SK-N-SH (cell line): ENCODE measurements at regions not wholly inside any gene's neighbourhood (a gene's known extent, or its start where the extent isn't known, plus 50 kb on each side); places are given as distances from the start of the nearest gene placed in this dataset.
A peak's percentile ranks its signal among the peaks of the same experiment; 100 is the strongest.

Experiments used
- CTCF ChIA-PET: fragments of 300-600, 350-600 bp; formaldehyde crosslinking; extraction: SDS; loops from one replicate; lab custom pipeline; 2021; lab: Yijun Ruan, JAX
- POLR2A ChIA-PET: fragments of 350-600 bp; sonication (Branson Sonifier 250); formaldehyde crosslinking; extraction: SDS; loops from one replicate; lab custom pipeline; 2020; ENCODE audit warnings: antibody characterized with exemption, inconsistent platforms; lab: Yijun Ruan, JAX
- DNase-seq: peaks from one replicate; pipeline ENCODE4 v3.0.0; 2012
- H2AFZ ChIP-seq: fragments of 200-600 bp; sonication (generic); 2 replicates; pipeline ENCODE4 v1.8.1; 2016; ENCODE audit warnings: antibody characterized with exemption, mild to moderate bottlenecking, low read depth
- H3F3A ChIP-seq: fragments of 200-600 bp; sonication (generic); replicated peaks from 2 replicates; pipeline ENCODE3; 2016; ENCODE audit warnings: antibody characterized with exemption, mild to moderate bottlenecking; ENCODE audit not compliant: insufficient read depth
- H3K27ac ChIP-seq, 2 experiments: fragments of 200-500 bp in 1 of 2; fragments of 200-600 bp in 1 of 2; sonication (Bioruptor generic) in 1 of 2; sonication (generic), shearing (Covaris generic) in 1 of 2; 2 replicates each; pipeline versions ENCODE4 v1.5.1 to v1.6.1; 2014 to 2016; ENCODE audit warnings: low read depth in 2 of 2, inconsistent platforms in 1 of 2, low read length in 1 of 2, mild to moderate bottlenecking in 1 of 2, mixed read lengths in 1 of 2
- H3K27me3 ChIP-seq: fragments of 200-600 bp; sonication (generic), shearing (Covaris generic); 2 replicates; pipeline ENCODE4 v1.6.1; 2016; ENCODE audit warnings: mixed run types; ENCODE audit not compliant: insufficient read depth
- H3K36me3 ChIP-seq, 2 experiments: fragments of 200-500 bp in 1 of 2; fragments of 200-600 bp in 1 of 2; sonication (Bioruptor generic) in 1 of 2; sonication (generic) in 1 of 2; replicated peaks in 1 of 2; 2 replicates each; pipeline versions ENCODE3 to v1.5.1; 2014 to 2016; ENCODE audit warnings: low read length in 1 of 2, mild to moderate bottlenecking in 1 of 2; ENCODE audit not compliant: insufficient read depth in 2 of 2, control insufficient read depth in 1 of 2
- H3K4me1 ChIP-seq, 2 experiments: fragments of 200-500 bp in 1 of 2; fragments of 200-600 bp in 1 of 2; sonication (Bioruptor generic) in 1 of 2; sonication (generic), shearing (Covaris generic) in 1 of 2; 2 replicates each; pipeline versions ENCODE4 v1.5.1 to v1.6.1; 2014 to 2016; ENCODE audit warnings: low read depth in 1 of 2, low read length in 1 of 2, mixed run types in 1 of 2; ENCODE audit not compliant: insufficient read depth in 2 of 2, control insufficient read depth in 1 of 2
- H3K4me2 ChIP-seq: fragments of 200-600 bp; sonication (generic), shearing (Covaris generic); 2 replicates; pipeline ENCODE4 v1.6.1; 2017; ENCODE audit warnings: mixed run types
- H3K4me3 ChIP-seq, 2 experiments: fragments of 200-500 bp in 1 of 2; fragments of 200-600 bp in 1 of 2; sonication (Bioruptor generic) in 1 of 2; sonication (generic), shearing (Covaris generic) in 1 of 2; 2 replicates each; pipeline versions ENCODE4 v1.5.1 to v1.8.1; 2014 to 2016; ENCODE audit warnings: low read depth in 2 of 2, inconsistent platforms in 1 of 2, low read length in 1 of 2, mild to moderate bottlenecking in 1 of 2, mixed read lengths in 1 of 2, moderate library complexity in 1 of 2
- H3K79me2 ChIP-seq: fragments of 200-600 bp; sonication (generic); 2 replicates; pipeline ENCODE4 v1.8.1; 2017; ENCODE audit warnings: mild to moderate bottlenecking; ENCODE audit not compliant: insufficient read depth
- H3K9ac ChIP-seq: fragments of 200-600 bp; sonication (generic); 2 replicates; pipeline ENCODE4 v1.6.1; 2017; ENCODE audit warnings: mixed run types
- H3K9me2 ChIP-seq: fragments of 200-600 bp; sonication (generic); 2 replicates; pipeline ENCODE4 v1.6.1; 2017; ENCODE audit warnings: mixed run types
- H3K9me3 ChIP-seq: fragments of 200-600 bp; sonication (generic); 2 replicates; pipeline ENCODE4 v1.6.1; 2017; ENCODE audit warnings: mixed run types, mild to moderate bottlenecking, moderate library complexity
- H4K20me1 ChIP-seq: fragments of 200-600 bp; sonication (generic); 2 replicates; pipeline ENCODE4 v1.6.1; 2017; ENCODE audit warnings: mild to moderate bottlenecking, mixed run types; ENCODE audit not compliant: insufficient read depth
- CHD2 ChIP-seq: fragments of 150-350 bp; IDR thresholded peaks from 2 replicates; pipeline ENCODE4 v1.6.1; 2018; ENCODE audit warnings: low read length; ENCODE audit not compliant: partially characterized antibody
- EP300 ChIP-seq, 2 experiments: IDR thresholded peaks; 2 replicates each; pipeline versions ENCODE4 v1.4.0 to v1.6.1; 2012; ENCODE audit warnings: borderline replicate concordance in 1 of 2, low read depth in 1 of 2, low read length in 1 of 2
- EZH2phosphoT487 ChIP-seq: fragments of 200-600 bp; sonication (generic); IDR thresholded peaks from 2 replicates; pipeline ENCODE4 v1.6.1; 2017; ENCODE audit warnings: low read depth, mixed run types, mild to moderate bottlenecking, antibody characterized with exemption, moderate library complexity, borderline replicate concordance
- FOSL2 ChIP-seq: IDR thresholded peaks from 2 replicates; pipeline ENCODE4 v1.4.0; 2012; ENCODE audit warnings: low read depth, mild to moderate bottlenecking, moderate library complexity, borderline replicate concordance
- GATA2 ChIP-seq: sonication (generic); formaldehyde crosslinking; IDR thresholded peaks from 2 replicates; pipeline ENCODE4 v1.5.0; 2020; ENCODE audit warnings: mild to moderate bottlenecking, missing genetic modification reagents
- MAX ChIP-seq: IDR thresholded peaks from 2 replicates; pipeline ENCODE4 v1.4.0; 2012; ENCODE audit warnings: low read depth
- MXI1 ChIP-seq: IDR thresholded peaks from 2 replicates; pipeline ENCODE4 v1.6.1; 2012; ENCODE audit warnings: mild to moderate bottlenecking, low read depth, low read length, improper control_type of control experiment
- NRF1 ChIP-seq: IDR thresholded peaks from 2 replicates; pipeline ENCODE4 v1.6.1; 2012; ENCODE audit warnings: low read depth, mild to moderate bottlenecking, low read length
- POLR2AphosphoS5 ChIP-seq: IDR thresholded peaks from 2 replicates; pipeline ENCODE4 v1.6.1; 2012; ENCODE audit warnings: low read depth, low read length
- RCOR1 ChIP-seq: fragments of 150-350 bp; IDR thresholded peaks from 2 replicates; pipeline ENCODE4 v1.6.1; 2017; ENCODE audit warnings: antibody characterized with exemption, low read length
- RFX5 ChIP-seq: IDR thresholded peaks from 2 replicates; pipeline ENCODE4 v1.6.1; 2012; ENCODE audit warnings: mild to moderate bottlenecking, improper control_type of control experiment, low read length
- RXRA ChIP-seq: IDR thresholded peaks from 2 replicates; pipeline ENCODE4 v1.4.0; 2012; ENCODE audit warnings: low read depth, mild to moderate bottlenecking, borderline replicate concordance
- SIN3A ChIP-seq: IDR thresholded peaks from 2 replicates; pipeline ENCODE4 v1.6.1; 2012; ENCODE audit warnings: low read depth, mild to moderate bottlenecking, low read length, moderate library complexity, borderline replicate concordance
- SMC3 ChIP-seq: IDR thresholded peaks from 2 replicates; pipeline ENCODE4 v1.6.1; 2012; ENCODE audit warnings: low read depth, low read length, improper control_type of control experiment
- TAF1 ChIP-seq: IDR thresholded peaks from 2 replicates; pipeline ENCODE4 v1.6.1; 2012; ENCODE audit warnings: low read depth, mild to moderate bottlenecking, low read length, moderate library complexity, borderline replicate concordance
- TCF12 ChIP-seq: IDR thresholded peaks from 2 replicates; pipeline ENCODE4 v1.4.0; 2012
- TEAD4 ChIP-seq: IDR thresholded peaks from 2 replicates; pipeline ENCODE4 v1.4.0; 2012; ENCODE audit warnings: mild to moderate bottlenecking, borderline replicate concordance; ENCODE audit not compliant: insufficient read depth
- USF1 ChIP-seq: IDR thresholded peaks from 2 replicates; pipeline ENCODE4 v1.4.0; 2012; ENCODE audit warnings: low read depth, borderline replicate concordance
- WGBS: methylation state at CpG from one replicate; pipeline ENCODE4 v1.1.6; 2017; ENCODE audit warnings: low lambda C conversion rate; 5-methylcytosine and 5-hydroxymethylcytosine counted together

GRCh38 chr18:66043009-66043408 lies 292.2 kb downstream of the CDH7 start:
- no peaks in the 10 kb centered on the region for H3K9me2 ChIP-seq
- H3K79me2 ChIP-seq = no peaks in the 10 kb centered on the region
- no peak overlapping the region for H3K27ac ChIP-seq
- 5% methylated on average over 2 of the region's 2 CpGs for WGBS
- H3K9me3 ChIP-seq = no peaks in the 10 kb centered on the region
- ChIA-PET POLR2A (no interaction called here), CTCF (no interaction called here)
- no peaks in the 10 kb centered on the region for H3F3A ChIP-seq
- TF ChIP-seq RXRA (no peak), FOSL2 (no peak), SIN3A (no peak), NRF1 (no peak), TCF12 (no peak), RFX5 (no peak), RCOR1 (no peak), USF1 (no peak), GATA2 (CRISPR knock-in tag) (no peak), EP300 (IDR thresholded peaks at IDR 0.05; ENCODE audit: borderline replicate concordance in 1 of 2, low read depth in 1 of 2, low read length in 1 of 2) (no peak), MAX (no peak), SMC3 (no peak), CHD2 (no peak), POLR2AphosphoS5 (no peak), MXI1 (no peak), TAF1 (no peak), TEAD4 (no peak)
- H3K36me3 ChIP-seq = no peaks in the 10 kb centered on the region
- H3K27me3 ChIP-seq = no peaks in the 10 kb centered on the region
- no peaks in the 10 kb centered on the region for H4K20me1 ChIP-seq
- no peak overlapping the region for H3K9ac ChIP-seq
- H3K4me2 ChIP-seq = no peak overlapping the region
- no peak overlapping the region for H3K4me3 ChIP-seq
- DNase-seq = no peak
- no peaks in the 10 kb centered on the region for H3K4me1 ChIP-seq
- H2AFZ ChIP-seq = no peak overlapping the region

- Histone ChIP-seq H3K4me1 (no peaks in the 10 kb centered on the region), H3K4me2 (no peak overlapping the region), H3K9me3 (no peaks in the 10 kb centered on the region), H3K9me2 (no peaks in the 10 kb centered on the region), H3K9ac (no peak overlapping the region), H4K20me1 (no peaks in the 10 kb centered on the region), H3F3A (no peaks in the 10 kb centered on the region), H3K27me3 (no peaks in the 10 kb centered on the region), H3K4me3 (no peak overlapping the region), H3K79me2 (no peaks in the 10 kb centered on the region), H3K27ac (no peak overlapping the region), H3K36me3 (no peaks in the 10 kb centered on the region), H2AFZ (no peak overlapping the region)
- TF ChIP-seq EZH2phosphoT487 (no peak), FOSL2 (peak; percentile 2; the same call in 1 of the 2 replicates)
- WGBS = 20% methylated on average over 2 of the region's 2 CpGs
- no peak for DNase-seq
- ChIA-PET POLR2A (no interaction called here), CTCF (no interaction called here)
Observed at GRCh38 chr18:66013969-66014368, 263.2 kb downstream of the CDH7 start.
